A673 (cell line): ENCODE measurements at regions not wholly inside any gene's neighbourhood (a gene's known extent, or its start where the extent isn't known, plus 50 kb on each side); places are given as distances from the start of the nearest gene placed in this dataset.

Experiments
- BruUV-seq: library from RNA; stranded (reverse); fragments of 400-500 nt; replicated peaks from 2 replicates; lab custom pipeline; 2021; lab: Mats Ljungman, UMichigan
- CTCF ChIA-PET: fragments of 300-600 bp; sonication (Branson Sonifier 250); formaldehyde crosslinking; loops from one replicate; lab custom pipeline; 2022; ENCODE audit warnings: antibody characterized with exemption; lab: Charles Lee
- POLR2A ChIA-PET: fragments of 300-600 bp; sonication (Branson Sonifier 250); formaldehyde crosslinking; loops from one replicate; lab custom pipeline; 2022; ENCODE audit warnings: antibody characterized with exemption; ENCODE audit not compliant: low non-redundant PET; lab: Charles Lee
- DNase-seq: peaks from one replicate; pipeline ENCODE4 v3.0.0-alpha.2; 2015; ENCODE audit warnings: low spot score
- H3K27ac ChIP-seq: fragments of 200-600 bp; sonication (generic); 2 replicates; pipeline ENCODE4 v1.5.1; 2016; ENCODE audit warnings: mixed run types, low read depth, mild to moderate bottlenecking, mixed read lengths, antibody characterized with exemption, low read length; ENCODE audit not compliant: poor library complexity, severe bottlenecking
- H3K27me3 ChIP-seq: fragments of 200-600 bp; sonication (generic); replicated peaks from 2 replicates; pipeline ENCODE4 v1.6.1; 2017; ENCODE audit warnings: mixed run types, low read depth, mild to moderate bottlenecking, mixed read lengths, antibody characterized with exemption, low read length; ENCODE audit not compliant: insufficient read depth, poor library complexity
- H3K36me3 ChIP-seq: fragments of 200-600 bp; sonication (generic); 2 replicates; pipeline ENCODE4 v1.6.1; 2016; ENCODE audit warnings: mixed run types, mild to moderate bottlenecking, mixed read lengths, antibody characterized with exemption, low read length; ENCODE audit not compliant: insufficient read depth, poor library complexity, severe bottlenecking
- H3K4me1 ChIP-seq: fragments of 200-600 bp; sonication (generic); 2 replicates; pipeline ENCODE4 v1.6.1; 2017; ENCODE audit warnings: mixed run types, mild to moderate bottlenecking, mixed read lengths, antibody characterized with exemption, low read length; ENCODE audit not compliant: insufficient read depth, poor library complexity, severe bottlenecking
- H3K4me3 ChIP-seq: fragments of 200-600 bp; sonication (generic); 2 replicates; pipeline ENCODE4 v1.5.1; 2016; ENCODE audit warnings: low read depth, mixed run types, mild to moderate bottlenecking, mixed read lengths, low read length; ENCODE audit not compliant: poor library complexity, severe bottlenecking
- H3K9me3 ChIP-seq: fragments of 200-600 bp; sonication (generic); 2 replicates; pipeline ENCODE4 v1.6.1; 2016; ENCODE audit warnings: mixed run types, low read depth, mild to moderate bottlenecking, mixed read lengths, antibody characterized with exemption, low read length; ENCODE audit not compliant: poor library complexity, severe bottlenecking
- EZH2 ChIP-seq: fragments of 200-600 bp; sonication (generic); IDR thresholded peaks from 2 replicates; pipeline ENCODE4 v1.6.1; 2017; ENCODE audit warnings: borderline replicate concordance, low read depth, mild to moderate bottlenecking, mixed read lengths, antibody characterized with exemption, low read length; ENCODE audit not compliant: poor library complexity, severe bottlenecking
- intact Hi-C: fragments of 100-400 bp; cut with micrococcal nuclease; formaldehyde crosslinking; loops from one replicate; pipeline ENCODE4 v1.10.0; 2022; ENCODE audit not compliant: unreplicated experiment
- TF ChIP-seq, protein P1 (sequence below): fragments of 300-800, 200-600 bp; sonication (generic); conservative IDR thresholded peaks from 2 replicates; pipeline ENCODE4 v1.5.1; 2017; ENCODE audit warnings: low read depth, mild to moderate bottlenecking, antibody characterized with exemption, low read length, moderate library complexity, mixed read lengths

DNA sequence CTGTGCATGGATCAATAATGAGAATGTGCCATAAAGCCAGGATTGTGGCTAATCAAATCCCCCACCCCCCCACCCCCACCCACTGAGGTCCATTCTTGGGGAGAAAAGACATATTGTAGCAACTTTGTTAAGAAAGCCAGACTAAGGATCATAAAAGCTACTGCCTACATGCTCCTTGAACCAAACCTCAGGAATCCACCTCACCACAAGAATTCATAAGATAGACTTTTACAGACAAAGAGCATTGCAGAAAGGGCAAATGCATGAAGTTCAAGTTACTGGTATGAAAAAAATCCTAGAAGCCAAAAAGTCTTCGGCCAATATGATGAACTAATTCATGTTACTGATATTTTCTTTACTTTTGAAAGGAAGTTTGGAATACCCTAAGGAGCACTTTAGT lies 187.9 kb upstream of the ARID1B start:
- intact Hi-C loops: no loop called here
- ChIA-PET CTCF (no interaction called here), POLR2A (no interaction called here)
- Histone ChIP-seq H3K4me3 (no peak overlapping the region), H3K4me1 (no peaks in the 10 kb centered on the region), H3K36me3 (no peaks in the 10 kb centered on the region), H3K27me3 (no peaks in the 10 kb centered on the region), H3K9me3 (no peaks in the 10 kb centered on the region), H3K27ac (no peak overlapping the region)
- BruUV-seq: no TSS peak
- TF ChIP-seq EZH2: no peak
- TF ChIP-seq, protein P1, sequence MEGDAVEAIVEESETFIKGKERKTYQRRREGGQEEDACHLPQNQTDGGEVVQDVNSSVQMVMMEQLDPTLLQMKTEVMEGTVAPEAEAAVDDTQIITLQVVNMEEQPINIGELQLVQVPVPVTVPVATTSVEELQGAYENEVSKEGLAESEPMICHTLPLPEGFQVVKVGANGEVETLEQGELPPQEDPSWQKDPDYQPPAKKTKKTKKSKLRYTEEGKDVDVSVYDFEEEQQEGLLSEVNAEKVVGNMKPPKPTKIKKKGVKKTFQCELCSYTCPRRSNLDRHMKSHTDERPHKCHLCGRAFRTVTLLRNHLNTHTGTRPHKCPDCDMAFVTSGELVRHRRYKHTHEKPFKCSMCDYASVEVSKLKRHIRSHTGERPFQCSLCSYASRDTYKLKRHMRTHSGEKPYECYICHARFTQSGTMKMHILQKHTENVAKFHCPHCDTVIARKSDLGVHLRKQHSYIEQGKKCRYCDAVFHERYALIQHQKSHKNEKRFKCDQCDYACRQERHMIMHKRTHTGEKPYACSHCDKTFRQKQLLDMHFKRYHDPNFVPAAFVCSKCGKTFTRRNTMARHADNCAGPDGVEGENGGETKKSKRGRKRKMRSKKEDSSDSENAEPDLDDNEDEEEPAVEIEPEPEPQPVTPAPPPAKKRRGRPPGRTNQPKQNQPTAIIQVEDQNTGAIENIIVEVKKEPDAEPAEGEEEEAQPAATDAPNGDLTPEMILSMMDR: no peak
- DNase-seq: no peak

DNA sequence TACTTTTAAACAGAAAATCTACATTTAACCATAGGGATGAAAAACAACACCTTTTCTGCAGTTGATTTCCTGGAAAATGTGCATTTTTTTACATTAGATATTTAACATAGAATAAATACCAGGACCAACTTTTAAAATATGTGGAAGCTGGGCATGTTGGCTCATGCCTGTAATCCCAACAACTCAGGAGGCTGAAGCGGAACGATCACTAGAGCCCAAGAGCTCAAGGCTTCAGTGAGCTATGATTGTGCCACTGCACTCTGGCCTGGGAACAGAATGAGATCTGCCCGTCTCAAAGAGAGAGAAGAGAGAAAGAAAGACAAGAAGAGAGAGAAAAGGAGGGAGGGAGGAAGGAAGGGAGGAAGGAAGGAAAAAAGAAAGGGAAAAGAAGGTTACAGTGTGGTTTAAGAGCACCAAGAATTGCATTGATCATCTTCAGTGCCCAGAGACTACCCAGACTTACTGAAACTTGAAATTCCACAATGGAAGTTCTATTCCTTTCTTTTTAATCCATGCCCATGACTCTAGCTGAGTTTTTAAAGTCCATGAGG lies 189.4 kb upstream of the ARID1B start:
- BruUV-seq: no TSS peak
- Histone ChIP-seq H3K27ac (no peak overlapping the region), H3K27me3 (no peaks in the 10 kb centered on the region), H3K4me3 (no peak overlapping the region), H3K36me3 (no peaks in the 10 kb centered on the region), H3K4me1 (no peaks in the 10 kb centered on the region), H3K9me3 (no peaks in the 10 kb centered on the region)
- intact Hi-C loops: no loop called here
- TF ChIP-seq, protein P1: no peak
- TF ChIP-seq EZH2: no peak
- ChIA-PET POLR2A (no interaction called here), CTCF (no interaction called here)
- DNase-seq: no peak

DNA sequence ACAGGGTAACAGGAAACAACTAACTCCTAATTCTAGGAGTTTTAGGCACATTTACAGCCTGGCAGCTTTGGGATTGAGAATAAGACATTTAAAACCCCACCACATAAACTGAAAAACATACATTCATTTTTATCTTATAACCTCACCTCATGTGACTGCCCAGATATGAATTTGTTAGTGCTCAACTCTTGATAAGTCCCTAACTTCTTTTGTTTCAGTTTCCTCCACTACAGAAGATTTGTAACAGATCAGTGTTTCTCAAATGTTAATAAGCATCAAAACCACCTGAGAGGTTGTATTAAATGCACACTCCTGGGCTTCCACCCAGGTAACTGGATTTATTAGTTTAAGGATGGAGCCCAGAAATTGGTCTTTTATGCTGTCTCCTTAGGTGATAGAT lies 190.1 kb upstream of the ARID1B start:
- Histone ChIP-seq H3K27me3 (no peaks in the 10 kb centered on the region), H3K36me3 (no peaks in the 10 kb centered on the region), H3K4me3 (no peak overlapping the region), H3K4me1 (no peaks in the 10 kb centered on the region), H3K9me3 (no peaks in the 10 kb centered on the region), H3K27ac (no peak overlapping the region)
- ChIA-PET POLR2A (interaction anchor here (0.6 kb wide), 1 partner anchor 365 kb away, joined by 7 read pairs; no protein-coding TSS in a partner anchor), CTCF (no interaction called here)
- no peak for DNase-seq
- intact Hi-C loops: no loop called here
- BruUV-seq: no TSS peak
- TF ChIP-seq EZH2: no peak
- TF ChIP-seq, protein P1: no peak
